HG03045 (cell line): ENCODE measurements at regions not wholly inside any gene's neighbourhood (a gene's known extent, or its start where the extent isn't known, plus 50 kb on each side); places are given as distances from the start of the nearest gene placed in this dataset.

ENCODE experiments used
- ATAC-seq: cut with Tn5 transposase; IDR thresholded peaks from one replicate; pipeline ENCODE4 v1.9.1; 2021; ENCODE audit warnings: mild to moderate bottlenecking, moderate library complexity; ENCODE audit not compliant: unreplicated experiment

- ATAC-seq = no peak
Observed at GRCh38 chr4:26133840-26134239, 187.0 kb upstream of the RBPJ start.

- no peak for ATAC-seq
Observed at GRCh38 chr4:26135331-26135730, 185.5 kb upstream of the RBPJ start.

DNA sequence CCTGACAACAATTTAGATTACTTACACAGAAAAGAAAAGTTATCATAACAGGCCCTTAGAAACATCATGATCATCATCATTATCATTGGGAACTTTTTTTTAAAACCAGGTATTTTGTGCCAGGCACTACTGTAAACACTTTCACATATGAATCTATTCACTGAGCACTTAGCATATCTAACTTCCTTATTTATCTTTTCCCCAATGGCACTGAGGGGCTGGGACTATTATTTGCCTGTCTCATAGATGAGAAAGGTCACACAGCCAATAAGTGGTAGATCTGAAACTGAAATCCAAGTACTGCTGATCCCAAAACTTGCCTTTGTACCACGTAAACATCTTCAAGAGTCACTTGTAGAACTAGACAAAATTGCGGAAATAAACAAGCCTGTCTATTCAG, 184.2 kb upstream of the RBPJ start:
- ATAC-seq = no peak

DNA sequence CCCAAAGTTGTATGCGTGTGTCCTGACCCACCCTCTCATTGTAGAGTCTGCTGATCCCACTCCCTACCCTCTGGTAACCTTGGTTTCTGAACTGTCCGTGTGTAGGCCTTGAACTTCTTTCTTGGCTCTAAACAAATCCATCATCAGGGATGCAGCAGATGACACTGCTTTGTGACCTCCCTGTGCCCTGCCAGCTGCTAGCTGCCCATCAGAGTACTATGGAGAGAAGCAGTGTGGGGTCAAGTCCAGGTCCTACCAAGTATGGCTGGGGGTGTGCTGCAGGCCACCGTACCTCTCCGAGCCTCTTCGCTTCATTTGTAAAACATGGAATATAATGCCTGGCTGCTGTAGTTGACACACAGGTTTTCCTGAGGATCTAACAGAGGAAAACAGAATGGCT, 183.5 kb upstream of the RBPJ start:
- ATAC-seq = no peak

GRCh38 chr4:26139310-26139924, 181.4 kb upstream of the RBPJ start:
- ATAC-seq = no peak

DNA sequence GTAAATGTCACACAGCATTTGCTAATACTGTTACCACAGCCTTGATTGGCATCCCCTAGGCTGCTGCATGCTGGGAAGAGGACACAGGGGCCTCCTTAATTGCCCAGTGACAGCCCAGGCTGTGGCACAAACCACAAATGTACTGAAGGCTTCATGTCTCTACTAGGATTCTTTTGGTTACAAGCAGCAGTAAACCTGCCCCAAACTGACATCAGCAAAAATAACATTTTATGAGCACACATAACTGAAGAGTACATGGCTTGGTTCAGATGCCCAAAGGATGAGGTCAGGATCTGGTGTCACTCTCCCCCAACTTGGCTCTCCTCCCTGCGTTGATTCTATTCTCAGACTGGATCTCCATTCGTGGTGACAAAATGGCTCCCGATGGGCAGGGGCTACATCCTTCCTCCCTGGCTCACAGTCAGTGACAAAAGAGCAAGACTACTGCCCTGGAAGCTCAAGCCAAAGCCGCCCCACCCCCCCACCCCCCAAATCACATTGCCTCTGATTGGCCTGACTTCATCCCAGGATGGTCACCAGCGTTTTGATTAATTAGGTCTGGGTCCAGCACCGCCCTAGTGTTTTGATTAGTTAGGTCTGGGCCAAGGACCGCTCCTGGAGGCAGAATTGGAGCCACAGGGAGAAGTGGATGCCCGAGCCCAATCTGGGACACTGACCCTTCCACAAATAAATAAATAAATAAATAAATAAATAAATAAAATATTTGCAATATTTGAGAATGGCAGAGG, 180.5 kb upstream of the RBPJ start:
- ATAC-seq = no peak

DNA sequence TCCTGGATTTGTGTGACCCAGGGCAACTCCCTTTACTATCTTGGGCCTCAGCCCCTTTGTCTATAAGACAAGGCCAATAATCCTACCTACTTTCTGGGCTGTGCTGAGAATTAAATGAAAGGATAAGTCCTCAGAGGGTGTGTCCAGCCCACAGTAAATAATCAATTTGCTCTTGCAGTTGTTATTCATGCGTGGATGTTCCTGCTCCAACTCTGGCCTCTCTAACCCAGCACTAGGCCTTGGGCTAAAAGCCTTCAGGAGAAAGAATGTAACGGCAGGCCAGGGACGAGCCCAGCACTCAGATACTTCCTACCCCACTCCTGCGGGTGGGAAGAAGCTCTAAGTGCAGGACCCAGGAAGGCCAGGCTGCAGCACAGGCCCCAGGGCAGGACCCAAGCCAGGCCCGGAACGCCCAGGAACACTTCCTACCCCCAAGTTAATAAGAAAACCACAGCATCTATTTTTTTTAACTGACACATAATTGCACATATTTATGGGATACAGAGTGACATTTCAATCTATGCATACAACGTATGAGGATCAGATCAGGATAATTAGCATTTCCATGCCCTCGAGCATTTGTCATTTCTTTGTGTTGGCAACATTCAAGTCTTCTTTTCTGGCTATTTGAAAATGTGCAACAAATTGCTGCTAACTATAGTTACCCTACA, 179.6 kb upstream of the RBPJ start:
- no peak for ATAC-seq

- ATAC-seq = peak; percentile 58
Observed at GRCh38 chr4:26141911-26142638, 178.7 kb upstream of the RBPJ start.

GRCh38 chr4:26144526-26145155, 176.2 kb upstream of the RBPJ start:
- ATAC-seq = no peak

DNA sequence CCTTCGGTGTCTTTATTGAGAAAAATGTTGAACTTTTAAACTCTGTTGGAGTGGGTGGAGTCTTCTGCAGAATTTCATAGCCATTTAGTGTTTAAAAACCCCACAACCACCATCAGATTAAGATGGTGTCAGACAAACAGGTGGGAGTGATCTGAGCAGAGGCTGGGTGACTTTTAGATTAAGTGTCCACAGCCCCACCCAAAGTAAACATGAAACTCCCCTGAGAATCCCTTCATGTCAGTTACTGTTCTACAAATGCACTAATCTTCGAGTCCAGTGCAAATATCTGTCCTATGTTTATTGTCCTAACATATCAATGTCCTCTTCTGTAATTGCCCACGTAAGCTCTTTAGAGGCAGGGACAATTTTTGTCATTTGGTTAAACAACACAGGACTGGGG, 175.6 kb upstream of the RBPJ start:
- ATAC-seq = no peak

GRCh38 chr4:26148927-26149326, 171.9 kb upstream of the RBPJ start:
- ATAC-seq = no peak

DNA sequence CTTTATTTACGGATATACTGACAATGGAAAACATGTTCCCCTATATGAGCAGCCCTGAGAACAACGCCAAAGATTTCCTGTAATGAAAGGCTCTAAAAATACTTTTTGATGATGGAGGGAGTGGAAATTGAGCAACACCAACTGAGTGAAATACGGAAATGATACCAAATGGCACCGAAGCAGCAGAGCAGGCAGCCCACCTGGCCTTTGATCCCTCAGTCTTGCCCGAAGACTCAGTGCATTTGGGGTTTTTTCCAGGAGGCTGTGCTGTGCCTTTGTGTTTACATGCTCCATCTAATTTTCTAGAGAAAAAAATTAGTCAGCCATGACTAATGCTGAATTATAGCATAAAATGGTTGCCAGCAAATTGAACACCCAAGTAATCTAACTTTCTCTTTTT, 169.9 kb upstream of the RBPJ start:
- no peak for ATAC-seq

- no peak for ATAC-seq
Observed at GRCh38 chr4:26151615-26152014, 169.2 kb upstream of the RBPJ start.

DNA sequence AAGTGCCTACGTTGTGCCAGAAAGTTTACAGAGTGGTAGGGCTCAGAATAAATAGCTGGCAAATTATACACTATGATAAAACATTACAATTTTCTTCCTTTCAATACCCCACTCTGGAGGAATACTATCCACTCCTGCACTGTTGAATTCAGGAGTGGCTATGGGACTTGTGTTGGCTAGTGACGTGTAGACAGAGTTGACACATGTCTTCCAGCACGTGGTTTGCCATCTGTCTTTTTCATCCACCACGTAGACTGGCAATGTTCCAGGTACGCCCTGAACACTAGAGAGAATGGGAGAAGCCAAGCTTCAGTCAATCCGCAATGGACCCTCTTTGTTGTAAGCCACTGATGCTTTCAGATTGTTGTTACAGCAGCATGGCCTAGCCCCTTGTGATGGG, 168.8 kb upstream of the RBPJ start:
- ATAC-seq = no peak

GRCh38 chr4:26157541-26157940, 163.3 kb upstream of the RBPJ start:
- ATAC-seq = no peak

DNA sequence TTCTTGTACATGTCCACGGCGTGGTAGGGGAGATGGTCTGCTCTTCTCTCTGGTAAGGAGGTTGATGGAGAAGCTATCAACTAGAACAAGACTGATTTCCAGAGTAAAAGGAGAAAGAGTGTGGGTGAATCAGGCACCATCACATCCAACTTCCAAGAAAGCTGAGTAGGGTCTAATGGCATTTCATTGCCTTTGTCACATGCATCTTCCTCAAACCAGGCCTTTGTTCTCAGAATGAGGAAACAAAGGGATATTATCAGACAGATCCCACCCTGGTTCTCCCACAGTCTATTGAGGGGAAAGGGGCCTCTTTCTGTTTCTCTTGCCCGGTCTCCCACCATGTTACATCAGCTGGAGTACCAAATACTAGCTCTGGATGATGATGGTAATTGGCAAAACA, 160.2 kb upstream of the RBPJ start:
- ATAC-seq = no peak

- no peak for ATAC-seq
Observed at GRCh38 chr4:26161030-26161824, 159.6 kb upstream of the RBPJ start.

DNA sequence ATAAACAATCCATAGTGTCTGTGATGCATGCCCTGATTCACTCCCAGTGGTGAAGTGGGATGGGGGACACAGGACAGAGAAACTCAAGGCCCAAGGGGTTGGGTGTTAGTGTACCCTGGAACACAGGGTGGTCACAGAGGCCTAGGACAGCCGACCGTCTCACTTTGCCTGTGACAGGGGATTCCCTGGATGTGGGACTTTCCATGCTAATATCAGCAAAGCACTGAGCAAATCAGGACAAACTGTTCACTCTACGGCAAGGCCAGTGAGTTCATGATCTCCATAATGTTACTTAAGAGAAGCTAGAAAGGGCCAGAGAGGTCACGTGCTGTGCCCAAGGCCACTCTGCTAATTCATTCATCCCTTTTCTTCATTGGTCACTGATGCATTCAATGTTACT, 158.7 kb upstream of the RBPJ start:
- ATAC-seq = peak; percentile 53

DNA sequence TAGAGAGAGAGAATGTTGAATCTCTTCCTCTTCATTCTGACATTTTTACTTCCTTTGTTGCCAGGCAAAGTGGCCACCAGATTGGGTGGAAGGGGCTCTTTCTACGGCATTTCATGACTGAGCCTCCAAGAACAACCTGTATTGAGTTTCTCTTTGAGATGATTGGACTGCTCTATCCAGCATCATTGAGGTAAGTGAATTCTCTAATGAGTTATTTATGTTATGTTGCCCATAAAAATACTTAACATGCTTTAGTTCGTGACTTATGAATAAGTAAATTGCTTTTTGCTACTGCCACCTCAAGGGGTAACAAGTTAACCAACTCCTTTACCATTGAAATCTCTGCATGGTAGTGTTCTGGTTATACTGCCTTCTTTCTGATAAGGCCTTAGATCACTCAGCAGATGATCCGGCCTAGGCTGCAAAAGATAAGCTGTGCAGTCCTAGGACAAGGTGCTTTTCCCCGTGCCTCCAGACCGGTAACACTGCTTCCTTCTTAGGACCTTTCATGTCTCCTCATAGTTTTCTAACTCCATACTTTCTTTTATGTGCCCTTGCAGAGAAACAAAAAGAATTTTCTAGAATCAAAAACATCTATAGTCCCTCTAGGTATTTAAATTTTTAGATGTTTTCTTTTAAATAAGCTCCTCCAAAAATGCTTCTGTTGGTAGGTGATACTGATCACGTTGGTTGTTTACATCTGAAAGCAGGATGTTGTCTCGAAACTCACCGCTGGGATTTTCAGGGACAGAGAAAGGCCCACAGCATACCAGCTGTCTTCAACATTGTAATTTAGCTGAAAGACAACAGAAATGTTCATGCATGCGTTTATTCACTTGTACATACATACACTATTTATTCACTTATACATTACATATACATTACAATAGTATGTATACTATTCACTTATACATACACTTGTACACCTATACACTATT, 157.1 kb upstream of the RBPJ start:
- no peak for ATAC-seq
